Stomach (tissue), 4 donors: ENCODE measurements at regions not wholly inside any gene's neighbourhood (a gene's known extent, or its start where the extent isn't known, plus 50 kb on each side); places are given as distances from the start of the nearest gene placed in this dataset.

Experiments
- CTCF ChIP-seq, 7 experiments: fragments of 450-650 bp in 4 of 7; fragments of 200-600 bp in 3 of 7; sonication (generic) in 3 of 7; IDR thresholded peaks; one replicate each; pipeline ENCODE4 v1.5.1; 2016 to 2019; ENCODE audit warnings: antibody characterized with exemption in 7 of 7, control low read depth in 2 of 7, mild to moderate bottlenecking in 1 of 7
- POLR2AphosphoS5 ChIP-seq, 3 donors: sonication (generic); formaldehyde crosslinking; IDR thresholded peaks; one replicate each; pipeline ENCODE4 v1.6.1; 2016; ENCODE audit warnings: antibody characterized with exemption in 3 of 3

GRCh38 chr11:115925568-115926090, 421.4 kb upstream of the CADM1 start:
- TF ChIP-seq CTCF (IDR thresholded peaks at IDR 0.05), result no peak
- TF ChIP-seq POLR2AphosphoS5 (IDR thresholded peaks at IDR 0.05), result no peak
